ENCODE measurements at regions not wholly inside any gene's neighbourhood (a gene's known extent, or its start where the extent isn't known, plus 50 kb on each side); places are given as distances from the start of the nearest gene placed in this dataset.

DNA sequence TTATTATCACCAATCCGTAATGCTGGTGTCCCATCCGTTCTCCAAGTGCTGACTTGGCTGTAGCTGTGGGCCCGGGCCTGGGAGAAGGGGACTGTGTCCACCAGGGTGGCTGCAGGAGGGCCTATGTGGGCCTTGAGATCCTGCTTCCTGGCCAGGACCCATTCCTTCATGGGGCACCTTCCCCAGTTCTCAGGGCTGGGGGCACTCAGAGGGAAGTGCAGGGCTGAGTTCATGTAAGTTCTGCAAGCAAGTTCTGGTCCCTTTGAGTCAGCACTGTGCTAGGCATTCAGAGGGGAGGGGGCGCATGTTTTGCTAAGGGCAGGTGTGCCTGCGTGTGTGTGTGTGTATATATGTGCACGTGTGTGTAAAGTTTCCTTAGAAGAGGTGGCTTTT is 94.0 kb downstream of the GLI2 start:
- DNase-seq, result no peak

- no peak for DNase-seq
Observed at GRCh38 chr2:120830096-120830830, 94.6 kb downstream of the GLI2 start.

GRCh38 chr2:120831086-120831485 is 95.4 kb downstream of the GLI2 start:
- no peak for DNase-seq

- DNase-seq, result no peak
Observed at GRCh38 chr2:120831891-120832290, 96.2 kb downstream of the GLI2 start.

- DNase-seq, result no peak
Observed at GRCh38 chr2:120832296-120833070, 96.8 kb downstream of the GLI2 start.

GRCh38 chr2:120833127-120833675 is 97.5 kb downstream of the GLI2 start:
- no peak for DNase-seq

GRCh38 chr2:120834206-120834605 is 98.5 kb downstream of the GLI2 start:
- DNase-seq, result no peak

DNA sequence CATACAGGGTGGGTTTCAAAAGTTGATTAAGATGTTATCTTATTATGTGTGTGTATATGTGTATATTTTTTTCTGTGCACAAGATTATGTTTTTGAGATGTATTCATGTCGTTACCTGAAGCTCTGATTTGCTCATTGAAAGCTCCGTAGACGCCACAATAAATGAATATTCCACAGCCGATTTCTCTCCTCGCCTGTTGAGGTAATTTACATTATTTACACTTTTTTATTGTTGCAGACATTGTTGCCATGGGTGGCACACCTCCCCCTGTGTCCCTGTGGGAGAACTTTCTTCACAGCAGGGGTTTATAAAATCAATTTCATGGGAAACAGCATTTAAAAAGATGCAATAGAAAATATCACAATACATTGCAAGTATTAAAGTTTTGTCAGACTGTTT is 100.6 kb downstream of the GLI2 start:
- DNase-seq, result no peak

- no peak for DNase-seq
Observed at GRCh38 chr2:120840795-120841487, 105.3 kb downstream of the GLI2 start.

GRCh38 chr2:120842456-120843439 is 107.1 kb downstream of the GLI2 start:
- no peak for DNase-seq

DNA sequence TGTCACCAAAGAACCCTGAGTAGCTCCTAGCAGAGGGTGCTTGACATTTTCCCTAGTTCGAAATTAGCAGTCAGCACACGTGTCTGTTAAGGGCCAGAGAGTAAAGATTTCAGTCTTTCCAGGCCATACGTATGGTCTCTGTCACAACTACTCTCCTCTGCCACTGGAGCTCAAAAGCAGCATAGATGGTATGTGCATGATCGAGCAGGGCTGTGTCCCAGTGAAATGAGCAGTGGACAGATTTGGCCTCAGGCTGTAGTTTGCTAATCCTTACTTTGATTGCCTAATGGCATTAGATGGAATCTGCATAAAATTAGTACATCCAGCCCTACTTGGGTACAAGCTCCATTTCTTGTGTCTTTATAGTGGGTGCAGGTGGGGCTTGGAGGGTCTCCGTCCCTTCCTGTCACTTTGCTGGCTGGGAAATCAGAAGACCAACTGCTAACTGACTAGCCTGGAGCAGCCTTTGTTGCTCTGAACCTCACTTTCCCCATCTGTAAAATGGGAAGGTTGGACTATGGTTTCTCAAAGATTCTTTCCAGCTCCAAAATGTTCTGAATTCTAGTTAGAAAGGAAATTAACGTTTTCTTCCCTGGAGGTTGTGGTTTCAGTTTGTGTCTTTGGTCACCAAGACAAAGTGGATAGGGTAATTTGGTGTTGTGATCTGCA is 108.5 kb downstream of the GLI2 start:
- DNase-seq, result no peak

DNA sequence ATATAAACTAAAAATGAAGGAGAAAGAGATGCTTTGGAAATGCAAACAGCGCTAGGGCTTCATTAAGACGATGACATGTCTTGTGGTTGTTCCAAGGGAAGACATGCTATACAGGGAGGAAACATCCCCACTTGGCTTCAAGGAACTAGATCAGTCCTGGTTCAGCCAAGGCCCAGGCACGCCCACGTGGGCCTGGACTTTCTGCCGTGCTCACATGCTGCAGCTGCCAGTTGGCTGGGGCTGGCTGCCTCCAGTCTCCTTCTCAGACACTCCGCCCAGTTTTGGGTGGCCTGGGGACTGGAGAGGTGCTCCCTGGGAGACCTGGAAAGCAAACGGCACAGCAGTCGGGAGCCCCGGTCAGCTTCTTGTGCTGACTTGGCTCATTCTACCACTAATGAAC is 109.6 kb downstream of the GLI2 start:
- DNase-seq, result no peak

DNA sequence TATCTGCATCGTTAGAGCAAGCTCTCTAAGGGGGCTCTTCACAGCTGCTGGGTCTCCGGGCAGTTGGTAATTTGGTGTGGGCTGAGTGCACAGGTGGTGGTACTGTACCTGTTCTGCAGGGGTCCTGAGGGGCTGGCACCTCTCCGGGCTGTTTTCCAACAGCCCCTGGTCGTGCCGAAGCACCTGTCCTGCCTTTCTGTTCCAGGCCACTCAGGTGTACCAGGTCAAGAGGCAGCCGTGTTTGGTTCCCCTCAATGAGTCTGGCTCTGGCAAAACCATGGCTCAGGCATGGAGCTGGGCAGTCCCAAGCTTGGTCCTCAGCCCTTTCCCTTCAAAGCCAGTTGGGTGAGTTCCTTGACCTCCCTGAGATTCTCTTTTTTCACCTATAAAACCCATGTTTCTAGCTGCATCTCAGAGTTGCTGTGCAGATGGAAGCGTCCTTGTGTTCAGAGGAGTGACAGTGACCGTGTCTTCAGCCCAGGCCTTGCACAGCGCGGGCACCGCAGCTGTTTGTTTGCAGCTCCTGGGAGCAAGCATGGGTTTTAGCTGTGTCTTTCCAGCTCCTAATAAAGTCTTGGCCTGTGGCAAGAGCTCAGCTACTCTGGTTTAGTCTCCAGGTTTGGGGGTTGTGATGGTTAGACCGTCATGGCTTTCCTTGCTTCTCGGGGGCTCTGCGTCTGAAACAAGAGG is 110.9 kb downstream of the GLI2 start:
- DNase-seq, result no peak

- no peak for DNase-seq
Observed at GRCh38 chr2:120847700-120848321, 112.1 kb downstream of the GLI2 start.

- DNase-seq, result no peak
Observed at GRCh38 chr2:120849278-120849677, 113.6 kb downstream of the GLI2 start.

DNA sequence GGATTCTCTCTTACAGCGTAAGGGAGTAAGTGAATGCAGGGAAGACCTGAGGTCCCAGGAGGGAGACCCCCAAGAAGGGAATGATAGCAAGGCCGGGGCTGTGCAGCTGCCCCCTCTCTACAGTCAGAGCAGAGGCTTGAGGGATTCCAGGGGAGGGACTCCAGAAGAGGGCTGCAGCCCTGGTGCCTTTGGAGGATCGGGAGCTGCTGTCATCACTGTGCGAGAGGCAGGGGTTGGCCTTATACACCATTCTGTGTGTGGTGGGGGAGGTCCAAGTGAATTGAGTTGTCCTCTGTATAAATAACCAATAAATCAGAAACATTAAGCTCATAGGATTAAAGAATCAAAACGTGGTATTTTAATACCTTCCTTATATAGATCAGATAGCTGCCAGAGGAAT is 114.9 kb downstream of the GLI2 start:
- DNase-seq, result no peak

- DNase-seq, result no peak
Observed at GRCh38 chr2:120851116-120851773, 115.6 kb downstream of the GLI2 start.

DNA sequence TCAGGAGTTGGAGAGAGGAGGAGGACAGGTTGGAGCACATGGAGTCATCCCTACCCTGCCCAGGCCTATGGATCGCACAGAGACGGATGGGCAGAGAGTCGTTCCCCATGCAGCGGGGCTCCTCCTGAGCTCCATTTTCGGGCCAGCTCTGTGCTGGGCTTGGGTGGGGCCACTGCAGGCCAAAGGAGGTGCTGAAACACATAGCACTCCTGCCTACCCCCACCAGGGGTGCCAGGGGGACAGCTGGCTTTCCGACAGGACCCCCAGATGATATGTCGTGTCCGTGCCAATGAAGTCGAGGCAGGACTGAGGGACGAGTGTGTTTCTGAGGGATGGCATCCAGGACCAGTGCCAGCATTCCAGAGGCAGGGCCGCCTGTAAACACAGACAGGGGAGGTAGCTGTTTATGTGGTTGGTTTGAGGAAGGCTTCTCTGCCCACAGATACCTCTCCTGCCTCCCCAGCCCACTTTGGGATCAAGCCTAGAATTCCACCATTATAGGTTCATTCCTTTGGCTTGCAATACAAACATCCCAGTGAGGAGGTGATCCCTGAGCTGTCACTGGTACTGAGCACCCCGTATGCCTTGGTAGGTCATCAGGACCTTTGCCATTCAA is 116.6 kb downstream of the GLI2 start:
- no peak for DNase-seq

- no peak for DNase-seq
Observed at GRCh38 chr2:120853306-120854013, 117.8 kb downstream of the GLI2 start.

Data from CD4-positive, alpha-beta T cell treated with Interleukin-15 for 1 hour (primary cell).